Skeletal muscle tissue (tissue), 3 donors: ENCODE measurements at regions not wholly inside any gene's neighbourhood (a gene's known extent, or its start where the extent isn't known, plus 50 kb on each side); places are given as distances from the start of the nearest gene placed in this dataset.

Experiments
- H3K27ac ChIP-seq: one replicate; pipeline ENCODE4 v1.7.0; 2013; ENCODE audit warnings: mild to moderate bottlenecking, low read depth, low read length, inconsistent platforms
- H3K27me3 ChIP-seq, 3 donors: one replicate each; pipeline ENCODE4 v1.7.0; 2013; ENCODE audit warnings: low read length in 3 of 3; ENCODE audit not compliant: control insufficient read depth in 3 of 3, insufficient read depth in 3 of 3
- H3K36me3 ChIP-seq, 3 donors: one replicate each; pipeline ENCODE4 v1.7.0; 2013; ENCODE audit warnings: low read length in 3 of 3; ENCODE audit not compliant: control insufficient read depth in 3 of 3, insufficient read depth in 3 of 3
- H3K4me1 ChIP-seq, 3 donors: one replicate each; pipeline ENCODE4 v1.7.0; 2013; ENCODE audit warnings: low read length in 3 of 3, mild to moderate bottlenecking in 3 of 3; ENCODE audit not compliant: control insufficient read depth in 3 of 3, insufficient read depth in 3 of 3
- H3K4me3 ChIP-seq, 3 donors: one replicate each; pipeline ENCODE4 v1.7.0; 2013; ENCODE audit warnings: low read length in 3 of 3
- H3K9ac ChIP-seq, 3 donors: one replicate each; pipeline ENCODE4 v1.7.0; 2013; ENCODE audit warnings: low read length in 3 of 3, mild to moderate bottlenecking in 3 of 3, moderate library complexity in 2 of 3, low read depth in 1 of 3
- H3K9me3 ChIP-seq, 3 donors: one replicate each; pipeline ENCODE4 v1.7.0; 2013; ENCODE audit warnings: low read length in 3 of 3; ENCODE audit not compliant: control insufficient read depth in 3 of 3
- donor health status: Osteomylitis.

DNA sequence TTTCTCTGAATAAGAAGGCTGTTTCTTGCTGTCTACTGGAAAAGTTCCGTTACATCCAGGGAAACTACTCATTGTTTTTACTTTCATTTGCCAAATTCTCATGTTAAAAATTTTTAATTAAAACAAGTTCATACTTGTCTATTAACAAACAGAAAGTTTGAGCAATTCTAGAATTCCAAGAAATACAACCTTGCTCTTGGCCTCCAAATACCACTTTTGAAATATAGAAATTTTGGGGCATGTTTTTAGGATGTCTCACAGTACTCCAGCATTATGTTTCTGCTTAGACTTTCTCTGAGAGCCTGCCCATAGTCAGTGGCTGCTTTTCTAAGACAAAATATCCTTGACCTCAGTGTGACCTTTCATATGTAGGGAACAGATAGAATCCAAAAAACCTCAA is 228.7 kb upstream of the RND3 start:
- Histone ChIP-seq H3K4me1 (no peaks in the 10 kb centered on the region), H3K9ac (no peak overlapping the region), H3K9me3 (no peaks in the 10 kb centered on the region), H3K36me3 (no peaks in the 10 kb centered on the region), H3K27ac (no peak overlapping the region), H3K27me3 (no peaks in the 10 kb centered on the region), H3K4me3 (no peak overlapping the region)

DNA sequence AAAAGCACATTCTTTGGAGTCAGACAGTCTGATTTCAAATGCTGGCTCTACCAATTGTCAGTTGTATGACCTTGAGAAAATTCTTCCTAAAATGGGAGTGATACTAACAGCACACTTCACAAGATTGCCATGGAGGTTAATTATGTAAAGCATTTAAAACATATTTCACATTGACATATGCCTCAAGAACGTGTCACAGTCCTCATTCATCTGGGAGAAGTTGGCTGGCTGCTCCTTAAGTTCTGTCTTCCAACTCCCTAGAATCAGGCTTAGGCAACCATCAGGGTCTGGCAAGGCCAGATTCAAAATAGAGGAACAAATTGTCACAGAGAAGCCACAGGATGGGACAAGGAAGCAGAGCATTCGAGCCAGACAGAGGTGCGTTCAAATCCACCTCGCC is 228.0 kb upstream of the RND3 start:
- no peaks in the 10 kb centered on the region for H3K36me3 ChIP-seq
- H3K4me1 ChIP-seq: no peaks in the 10 kb centered on the region
- no peak overlapping the region for H3K4me3 ChIP-seq
- no peak overlapping the region for H3K9ac ChIP-seq
- no peak overlapping the region for H3K27ac ChIP-seq
- H3K9me3 ChIP-seq: no peaks in the 10 kb centered on the region
- H3K27me3 ChIP-seq: no peaks in the 10 kb centered on the region

DNA sequence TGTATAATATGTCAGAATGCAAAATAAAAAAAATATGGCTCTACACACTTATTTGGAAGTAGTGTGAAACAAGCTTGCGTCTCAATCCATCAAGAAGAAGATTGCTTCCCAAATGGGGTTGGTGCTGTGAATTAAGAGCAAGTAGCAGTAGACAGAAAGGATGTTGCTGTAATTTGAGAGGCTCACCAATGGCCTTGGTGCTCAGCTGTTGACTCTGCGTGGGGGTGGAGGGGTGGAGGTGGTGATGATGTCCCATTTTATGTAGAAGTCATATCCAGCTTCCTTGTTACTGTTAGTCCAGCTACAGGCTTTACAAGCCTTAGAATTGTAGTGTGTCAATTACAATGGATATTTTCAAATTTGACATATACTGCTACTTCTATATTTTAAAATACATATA is 223.4 kb upstream of the RND3 start:
- no peak overlapping the region for H3K9ac ChIP-seq
- H3K4me1 ChIP-seq: no peaks in the 10 kb centered on the region
- no peaks in the 10 kb centered on the region for H3K9me3 ChIP-seq
- H3K4me3 ChIP-seq: no peak overlapping the region
- H3K36me3 ChIP-seq: no peaks in the 10 kb centered on the region
- H3K27ac ChIP-seq: no peak overlapping the region
- H3K27me3 ChIP-seq: no peaks in the 10 kb centered on the region

DNA sequence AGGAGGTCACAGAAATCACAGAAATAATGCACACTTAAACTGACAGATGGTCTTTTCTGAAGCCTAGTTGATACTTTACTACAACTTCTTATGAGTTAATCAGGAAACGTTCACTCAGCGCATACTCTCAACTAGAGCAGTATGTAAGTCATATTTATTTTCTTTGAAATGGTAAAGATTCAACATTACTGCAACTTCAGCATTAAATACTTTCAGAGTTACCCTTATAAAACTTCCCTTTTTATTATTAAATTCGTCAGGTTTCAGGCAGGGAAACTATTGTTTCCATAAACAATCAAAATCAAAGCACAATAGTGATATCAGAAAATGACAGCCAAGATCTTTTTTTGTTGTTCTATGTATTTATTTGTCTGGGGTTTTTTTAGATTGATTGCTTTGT is 222.6 kb upstream of the RND3 start:
- H3K9me3 ChIP-seq: no peaks in the 10 kb centered on the region
- H3K27me3 ChIP-seq: no peaks in the 10 kb centered on the region
- no peak overlapping the region for H3K4me3 ChIP-seq
- no peaks in the 10 kb centered on the region for H3K36me3 ChIP-seq
- H3K4me1 ChIP-seq: no peaks in the 10 kb centered on the region
- no peak overlapping the region for H3K9ac ChIP-seq
- H3K27ac ChIP-seq: no peak overlapping the region

DNA sequence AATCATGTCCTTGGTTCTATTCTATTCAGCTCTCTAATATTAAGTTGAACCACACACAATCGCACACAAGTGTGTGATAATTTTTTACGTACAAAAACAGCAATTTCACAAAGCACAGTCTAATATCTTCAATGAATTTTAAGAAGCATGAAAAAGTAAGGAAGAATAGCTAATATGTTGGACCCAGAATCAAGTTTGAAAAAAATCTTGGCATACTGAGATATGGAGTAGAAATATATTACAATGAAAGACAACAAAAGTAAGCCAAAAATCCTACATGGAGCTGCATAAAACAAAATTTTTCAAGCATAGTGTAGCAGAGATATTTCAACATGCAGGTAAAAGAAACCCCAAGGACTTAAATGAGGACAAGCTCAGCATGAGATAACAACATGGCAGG is 219.1 kb upstream of the RND3 start:
- H3K4me3 ChIP-seq: no peak overlapping the region
- no peaks in the 10 kb centered on the region for H3K27me3 ChIP-seq
- H3K9me3 ChIP-seq: no peaks in the 10 kb centered on the region
- no peaks in the 10 kb centered on the region for H3K4me1 ChIP-seq
- no peaks in the 10 kb centered on the region for H3K36me3 ChIP-seq
- no peak overlapping the region for H3K9ac ChIP-seq
- H3K27ac ChIP-seq: no peak overlapping the region

DNA sequence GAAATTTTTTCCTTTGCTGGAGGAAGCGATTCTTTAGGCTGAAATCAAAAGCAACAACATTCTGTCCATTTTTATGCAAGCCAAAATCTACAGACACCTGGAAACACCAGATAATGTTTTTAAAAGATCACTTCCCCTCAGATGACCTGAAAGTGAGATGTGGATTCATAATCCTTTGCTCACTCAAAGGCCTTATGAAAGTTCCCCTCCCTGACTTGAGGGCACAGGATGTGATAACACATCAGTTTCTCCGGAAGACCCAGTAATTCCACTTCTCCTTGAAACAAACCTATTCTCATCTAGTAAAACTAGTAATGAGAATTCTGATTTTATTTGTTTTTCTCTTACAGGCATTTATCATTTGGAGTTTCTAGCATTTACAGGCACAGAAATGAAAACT is 218.3 kb upstream of the RND3 start:
- H3K27ac ChIP-seq: no peak overlapping the region
- no peaks in the 10 kb centered on the region for H3K36me3 ChIP-seq
- H3K4me3 ChIP-seq: no peak overlapping the region
- H3K9ac ChIP-seq: no peak overlapping the region
- no peaks in the 10 kb centered on the region for H3K4me1 ChIP-seq
- H3K27me3 ChIP-seq: no peaks in the 10 kb centered on the region
- H3K9me3 ChIP-seq: no peaks in the 10 kb centered on the region

DNA sequence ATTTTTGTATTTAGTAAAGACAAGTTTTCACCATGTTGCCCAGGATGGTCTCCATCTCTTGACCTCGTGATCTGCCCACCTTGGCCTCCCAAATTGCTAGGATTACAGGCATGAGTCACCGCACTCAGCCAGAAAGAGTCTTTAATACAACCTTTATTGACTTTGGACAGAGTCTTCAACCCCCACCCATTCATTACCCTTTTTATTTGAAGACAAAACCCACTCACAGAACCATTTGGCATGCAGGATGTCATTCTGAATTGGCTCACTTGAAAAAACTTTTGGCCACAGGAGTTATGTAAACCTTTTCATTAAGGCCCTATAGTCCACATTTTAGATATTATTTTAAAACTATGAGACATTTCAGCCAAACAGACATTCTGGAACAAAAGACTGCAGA is 217.9 kb upstream of the RND3 start:
- H3K4me3 ChIP-seq: no peak overlapping the region
- no peaks in the 10 kb centered on the region for H3K9me3 ChIP-seq
- H3K4me1 ChIP-seq: no peaks in the 10 kb centered on the region
- no peaks in the 10 kb centered on the region for H3K36me3 ChIP-seq
- H3K27me3 ChIP-seq: no peaks in the 10 kb centered on the region
- no peak overlapping the region for H3K27ac ChIP-seq
- H3K9ac ChIP-seq: no peak overlapping the region

DNA sequence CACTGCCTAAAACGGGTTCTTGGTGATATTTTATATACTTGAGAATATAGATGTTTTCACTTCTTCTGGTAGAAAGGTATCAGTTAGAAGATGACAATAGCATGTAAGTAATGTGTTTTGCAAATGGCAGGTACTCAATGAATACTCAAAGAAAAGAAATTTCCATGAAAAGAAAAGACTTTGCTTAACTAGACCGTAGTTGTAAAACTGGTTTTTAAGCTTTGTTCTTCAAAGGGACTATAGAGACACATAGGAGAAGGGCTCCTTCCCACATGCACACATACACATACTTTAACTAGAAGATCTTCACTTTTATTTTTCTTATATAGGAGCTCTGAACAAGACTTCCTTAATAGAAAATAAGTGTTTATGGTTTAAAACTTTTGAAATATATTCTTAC is 215.3 kb upstream of the RND3 start:
- no peaks in the 10 kb centered on the region for H3K9me3 ChIP-seq
- no peaks in the 10 kb centered on the region for H3K36me3 ChIP-seq
- no peaks in the 10 kb centered on the region for H3K4me1 ChIP-seq
- H3K9ac ChIP-seq: no peak overlapping the region
- H3K27me3 ChIP-seq: no peaks in the 10 kb centered on the region
- H3K27ac ChIP-seq: no peak overlapping the region
- H3K4me3 ChIP-seq: no peak overlapping the region

DNA sequence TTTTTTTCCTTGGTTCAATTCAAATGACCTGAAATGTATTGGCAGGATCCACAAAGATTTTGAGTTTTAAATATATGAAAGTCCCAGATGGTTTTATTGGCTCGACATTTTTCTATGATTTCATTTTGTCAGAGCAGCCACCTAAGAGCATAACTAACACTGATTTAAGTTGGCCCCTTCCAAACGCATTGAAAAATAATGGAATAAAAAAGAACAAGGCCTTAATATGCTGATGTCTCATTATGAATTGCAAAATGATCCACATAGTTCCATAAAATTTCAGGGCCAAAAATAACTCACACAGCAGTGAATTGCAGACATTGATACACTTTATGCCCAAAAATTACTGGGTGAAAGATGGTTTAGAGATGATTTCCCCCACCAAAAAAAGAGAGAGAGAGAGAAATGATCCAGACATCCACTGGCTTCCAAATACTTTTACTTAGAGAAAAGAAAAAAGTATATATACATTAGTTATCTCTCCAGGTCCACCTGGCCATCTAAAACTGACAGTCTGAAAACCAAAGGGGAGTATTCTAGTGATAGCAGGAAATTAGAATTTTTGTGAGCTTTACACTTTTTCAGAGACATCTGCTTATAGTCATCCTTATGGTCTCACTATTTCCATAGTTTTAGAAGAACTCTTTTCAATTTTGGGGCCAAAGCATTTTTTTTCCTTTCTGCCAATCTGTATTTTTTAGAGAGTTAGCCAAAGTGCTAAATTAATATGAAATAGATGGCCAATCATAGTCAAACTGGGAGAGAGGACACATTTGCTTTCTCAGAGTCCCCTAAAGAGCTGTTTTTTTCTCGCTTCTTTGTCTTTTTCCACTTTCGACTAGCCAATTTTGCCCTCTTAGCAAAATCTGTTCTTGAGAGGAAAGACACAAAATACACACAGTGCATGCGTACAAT is 213.5 kb upstream of the RND3 start:
- Histone ChIP-seq H3K9ac (no peak overlapping the region), H3K27me3 (no peaks in the 10 kb centered on the region), H3K36me3 (no peaks in the 10 kb centered on the region), H3K9me3 (no peaks in the 10 kb centered on the region), H3K4me3 (no peak overlapping the region), H3K27ac (no peak overlapping the region), H3K4me1 (no peaks in the 10 kb centered on the region)

DNA sequence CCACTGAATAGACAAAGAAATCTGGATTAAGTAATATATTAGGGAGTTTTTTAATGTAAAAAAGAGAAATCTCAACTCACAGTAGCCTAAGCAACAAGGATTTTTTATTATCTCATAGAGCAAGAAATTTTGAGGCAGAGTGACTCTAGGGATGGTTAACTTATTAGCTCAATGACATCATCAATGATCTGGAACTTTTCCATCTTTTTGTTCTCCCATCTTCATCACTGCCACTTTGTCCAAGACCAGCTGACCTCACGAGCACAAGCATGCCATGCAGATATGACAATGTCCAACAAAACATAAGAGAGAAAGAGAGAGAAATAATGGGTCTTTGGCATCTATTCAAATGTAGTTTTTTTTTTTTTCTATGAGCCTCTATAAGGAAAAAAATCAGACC is 211.8 kb upstream of the RND3 start:
- Histone ChIP-seq H3K36me3 (no peaks in the 10 kb centered on the region), H3K27me3 (no peaks in the 10 kb centered on the region), H3K27ac (no peak overlapping the region)

More for the DNA sequence above, 211.8 kb upstream of the RND3 start:
- Histone ChIP-seq H3K9me3 (no peaks in the 10 kb centered on the region), H3K4me3 (no peak overlapping the region), H3K9ac (no peak overlapping the region), H3K4me1 (no peaks in the 10 kb centered on the region)
